HCT116 (cell line): ENCODE measurements at regions not wholly inside any gene's neighbourhood (a gene's known extent, or its start where the extent isn't known, plus 50 kb on each side); places are given as distances from the start of the nearest gene placed in this dataset.

Experiments
- ELF1 ChIP-seq: IDR thresholded peaks from 2 replicates; pipeline ENCODE4 v1.6.1; 2012; ENCODE audit warnings: low read depth, borderline replicate concordance
- EZH2 ChIP-seq: fragments of 200-600 bp; sonication (generic); IDR thresholded peaks from 2 replicates; pipeline ENCODE4 v1.6.1; 2017; ENCODE audit warnings: antibody characterized with exemption, mixed run types
- EZH2phosphoT487 ChIP-seq: fragments of 200-600 bp; IDR thresholded peaks from 2 replicates; pipeline ENCODE4 v1.6.1; 2018; ENCODE audit warnings: antibody characterized with exemption, borderline replicate concordance
- FOSL1 ChIP-seq: IDR thresholded peaks from 2 replicates; pipeline ENCODE4 v1.6.1; 2012; ENCODE audit warnings: low read depth
- JUND ChIP-seq: IDR thresholded peaks from 2 replicates; pipeline ENCODE4 v1.6.1; 2012
- POLR2A ChIP-seq: IDR thresholded peaks from 2 replicates; pipeline ENCODE4 v1.7.0; 2011; ENCODE audit warnings: borderline replicate concordance; ENCODE audit not compliant: insufficient read depth, insufficient read length; ENCODE audit errors: extremely low read depth
- POLR2AphosphoS5 ChIP-seq: IDR thresholded peaks from 2 replicates; pipeline ENCODE4 v1.6.1; 2011; ENCODE audit warnings: mild to moderate bottlenecking, low read depth, low read length, moderate library complexity
- RAD21 ChIP-seq: IDR thresholded peaks from 2 replicates; pipeline ENCODE4 v1.6.1; 2012; ENCODE audit warnings: low read depth, mild to moderate bottlenecking
- SRF ChIP-seq: IDR thresholded peaks from 2 replicates; pipeline ENCODE4 v1.6.1; 2012; ENCODE audit warnings: low read depth
- YY1 ChIP-seq: IDR thresholded peaks from 2 replicates; pipeline ENCODE4 v1.6.1; 2011; ENCODE audit warnings: low read length, low read depth, moderate library complexity, mild to moderate bottlenecking; ENCODE audit not compliant: insufficient replicate concordance; ENCODE audit errors: extremely low read depth
- ZFX ChIP-seq: fragments of 450-650 bp; IDR thresholded peaks from 2 replicates; pipeline ENCODE4 v1.6.1; 2017
- TF ChIP-seq, protein P1 (sequence below), 3 experiments: fragments of 200-600 bp in 1 of 3; sonication (generic) in 1 of 3; IDR thresholded peaks in 2 of 3; conservative IDR thresholded peaks in 1 of 3; 2 replicates each; pipeline ENCODE4 v1.5.1; 2012 to 2017; ENCODE audit warnings: low read depth in 2 of 3, low read length in 2 of 3, antibody characterized with exemption in 1 of 3, borderline replicate concordance in 1 of 3, control low read depth in 1 of 3, mild to moderate bottlenecking in 1 of 3, mixed read lengths in 1 of 3, mixed run types in 1 of 3, moderate library complexity in 1 of 3; ENCODE audit not compliant: insufficient read depth in 1 of 3
- TF ChIP-seq, protein P2 (sequence below): IDR thresholded peaks from 2 replicates; pipeline ENCODE4 v1.6.1; 2012; ENCODE audit warnings: low read depth
- TF ChIP-seq, protein P3 (sequence below): IDR thresholded peaks from 2 replicates; pipeline ENCODE4 v1.6.1; 2012

DNA sequence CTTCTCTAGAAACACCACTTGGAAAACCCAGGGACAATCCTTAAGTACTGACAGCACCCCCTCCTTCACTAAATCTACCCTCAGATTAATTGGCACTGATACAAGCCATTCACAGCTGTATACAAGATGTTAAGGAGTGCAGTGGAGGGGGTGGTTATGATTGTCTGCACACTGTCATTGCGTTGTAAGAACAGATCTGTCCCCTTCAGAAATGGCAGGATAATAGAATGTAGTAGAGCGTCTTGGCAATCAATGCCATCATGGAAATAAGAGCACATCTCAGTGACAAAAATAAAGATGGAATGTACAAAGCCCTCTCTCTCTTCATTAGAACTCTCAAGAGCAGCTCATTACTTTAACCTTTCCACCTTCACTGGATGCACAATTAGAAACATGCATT, 324.9 kb upstream of the TBX18 start:
- TF ChIP-seq SRF (no peak), EZH2phosphoT487 (no peak), POLR2A (no peak), EZH2 (no peak), POLR2AphosphoS5 (no peak), FOSL1 (no peak), ELF1 (no peak), ZFX (no peak), YY1 (no peak), JUND (no peak), RAD21 (no peak)
- TF ChIP-seq, protein P1, sequence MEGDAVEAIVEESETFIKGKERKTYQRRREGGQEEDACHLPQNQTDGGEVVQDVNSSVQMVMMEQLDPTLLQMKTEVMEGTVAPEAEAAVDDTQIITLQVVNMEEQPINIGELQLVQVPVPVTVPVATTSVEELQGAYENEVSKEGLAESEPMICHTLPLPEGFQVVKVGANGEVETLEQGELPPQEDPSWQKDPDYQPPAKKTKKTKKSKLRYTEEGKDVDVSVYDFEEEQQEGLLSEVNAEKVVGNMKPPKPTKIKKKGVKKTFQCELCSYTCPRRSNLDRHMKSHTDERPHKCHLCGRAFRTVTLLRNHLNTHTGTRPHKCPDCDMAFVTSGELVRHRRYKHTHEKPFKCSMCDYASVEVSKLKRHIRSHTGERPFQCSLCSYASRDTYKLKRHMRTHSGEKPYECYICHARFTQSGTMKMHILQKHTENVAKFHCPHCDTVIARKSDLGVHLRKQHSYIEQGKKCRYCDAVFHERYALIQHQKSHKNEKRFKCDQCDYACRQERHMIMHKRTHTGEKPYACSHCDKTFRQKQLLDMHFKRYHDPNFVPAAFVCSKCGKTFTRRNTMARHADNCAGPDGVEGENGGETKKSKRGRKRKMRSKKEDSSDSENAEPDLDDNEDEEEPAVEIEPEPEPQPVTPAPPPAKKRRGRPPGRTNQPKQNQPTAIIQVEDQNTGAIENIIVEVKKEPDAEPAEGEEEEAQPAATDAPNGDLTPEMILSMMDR (IDR thresholded peaks at IDR 0.05 in 2 of 3, conservative IDR thresholded peaks at IDR 0.05 in 1 of 3; ENCODE audit: borderline replicate concordance in 1 of 3, insufficient read depth in 1 of 3, low read depth in 2 of 3, low read length in 2 of 3): no peak
- TF ChIP-seq, protein P2, sequence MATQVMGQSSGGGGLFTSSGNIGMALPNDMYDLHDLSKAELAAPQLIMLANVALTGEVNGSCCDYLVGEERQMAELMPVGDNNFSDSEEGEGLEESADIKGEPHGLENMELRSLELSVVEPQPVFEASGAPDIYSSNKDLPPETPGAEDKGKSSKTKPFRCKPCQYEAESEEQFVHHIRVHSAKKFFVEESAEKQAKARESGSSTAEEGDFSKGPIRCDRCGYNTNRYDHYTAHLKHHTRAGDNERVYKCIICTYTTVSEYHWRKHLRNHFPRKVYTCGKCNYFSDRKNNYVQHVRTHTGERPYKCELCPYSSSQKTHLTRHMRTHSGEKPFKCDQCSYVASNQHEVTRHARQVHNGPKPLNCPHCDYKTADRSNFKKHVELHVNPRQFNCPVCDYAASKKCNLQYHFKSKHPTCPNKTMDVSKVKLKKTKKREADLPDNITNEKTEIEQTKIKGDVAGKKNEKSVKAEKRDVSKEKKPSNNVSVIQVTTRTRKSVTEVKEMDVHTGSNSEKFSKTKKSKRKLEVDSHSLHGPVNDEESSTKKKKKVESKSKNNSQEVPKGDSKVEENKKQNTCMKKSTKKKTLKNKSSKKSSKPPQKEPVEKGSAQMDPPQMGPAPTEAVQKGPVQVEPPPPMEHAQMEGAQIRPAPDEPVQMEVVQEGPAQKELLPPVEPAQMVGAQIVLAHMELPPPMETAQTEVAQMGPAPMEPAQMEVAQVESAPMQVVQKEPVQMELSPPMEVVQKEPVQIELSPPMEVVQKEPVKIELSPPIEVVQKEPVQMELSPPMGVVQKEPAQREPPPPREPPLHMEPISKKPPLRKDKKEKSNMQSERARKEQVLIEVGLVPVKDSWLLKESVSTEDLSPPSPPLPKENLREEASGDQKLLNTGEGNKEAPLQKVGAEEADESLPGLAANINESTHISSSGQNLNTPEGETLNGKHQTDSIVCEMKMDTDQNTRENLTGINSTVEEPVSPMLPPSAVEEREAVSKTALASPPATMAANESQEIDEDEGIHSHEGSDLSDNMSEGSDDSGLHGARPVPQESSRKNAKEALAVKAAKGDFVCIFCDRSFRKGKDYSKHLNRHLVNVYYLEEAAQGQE: no peak
- TF ChIP-seq, protein P3, sequence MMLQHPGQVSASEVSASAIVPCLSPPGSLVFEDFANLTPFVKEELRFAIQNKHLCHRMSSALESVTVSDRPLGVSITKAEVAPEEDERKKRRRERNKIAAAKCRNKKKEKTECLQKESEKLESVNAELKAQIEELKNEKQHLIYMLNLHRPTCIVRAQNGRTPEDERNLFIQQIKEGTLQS: no peak
